K562 (cell line): ENCODE measurements at regions not wholly inside any gene's neighbourhood (a gene's known extent, or its start where the extent isn't known, plus 50 kb on each side); places are given as distances from the start of the nearest gene placed in this dataset.

Source experiments
- CBX8 ChIP-seq: fragments of 200-600 bp; sonication (generic); IDR thresholded peaks from 2 replicates; pipeline ENCODE4 v1.6.1; 2012; ENCODE audit warnings: borderline replicate concordance, mixed run types, low read depth, mild to moderate bottlenecking, moderate library complexity, mixed read lengths, low read length, control low read depth, inconsistent platforms; ENCODE audit not compliant: poor library complexity, severe bottlenecking; ENCODE audit errors: extremely low read depth
- CHD2 ChIP-seq: IDR thresholded peaks from 2 replicates; pipeline ENCODE4 v1.6.1; 2011; ENCODE audit warnings: low read depth, low read length
- CTCF ChIP-seq, 3 experiments: IDR thresholded peaks in 2 of 3; conservative IDR thresholded peaks in 1 of 3; 2 replicates each; pipeline ENCODE4 v1.5.1; 2011 to 2012; ENCODE audit warnings: low read length in 3 of 3, mild to moderate bottlenecking in 3 of 3, control low read depth in 2 of 3, improper control_type of control experiment in 1 of 3, inconsistent platforms in 1 of 3, low read depth in 1 of 3, mixed read lengths in 1 of 3, moderate library complexity in 1 of 3; ENCODE audit not compliant: insufficient read depth in 2 of 3
- E4F1 ChIP-seq: fragments of 250-450 bp; sonication (Bioruptor Pico); IDR thresholded peaks from 2 replicates; pipeline ENCODE4 v1.5.0; 2021; ENCODE audit warnings: mild to moderate bottlenecking, borderline replicate concordance
- EGR1 ChIP-seq: fragments of 450-650 bp; conservative IDR thresholded peaks from 2 replicates; pipeline ENCODE4 v1.6.1; 2017; ENCODE audit warnings: mild to moderate bottlenecking
- MYBL2 ChIP-seq, 2 experiments: fragments of 450-650 bp in 1 of 2; sonication (generic) in 1 of 2; formaldehyde crosslinking in 1 of 2; IDR thresholded peaks; 2 replicates each; pipeline versions ENCODE4 v1.6.1 to v1.8.1; 2017 to 2022; ENCODE audit warnings: borderline replicate concordance in 1 of 2, inconsistent platforms in 1 of 2, low read depth in 1 of 2, mild to moderate bottlenecking in 1 of 2, missing genetic modification reagents in 1 of 2, moderate library complexity in 1 of 2
- POLR2B ChIP-seq: fragments of 450-650 bp; IDR thresholded peaks from 2 replicates; pipeline ENCODE4 v1.6.1; 2018; ENCODE audit warnings: low read depth; ENCODE audit not compliant: partially characterized antibody
- TCF7 ChIP-seq: sonication (generic); IDR thresholded peaks from 2 replicates; pipeline ENCODE4 v1.6.1; 2016; ENCODE audit warnings: antibody characterized with exemption, borderline replicate concordance
- VEZF1 ChIP-seq: fragments of 200-800 bp; sonication (Bioruptor generic); IDR thresholded peaks from 2 replicates; pipeline ENCODE4 v1.6.1; 2017; ENCODE audit warnings: missing genetic modification characterization, missing compliant biosample characterization
- XRCC5 ChIP-seq: fragments of 200-400 bp; formaldehyde crosslinking; IDR thresholded peaks from 2 replicates; pipeline ENCODE4 v1.6.1; 2017; ENCODE audit warnings: low read depth, mild to moderate bottlenecking, low read length
- ZBTB7A ChIP-seq: IDR thresholded peaks from 2 replicates; pipeline ENCODE4 v1.6.1; 2011; ENCODE audit warnings: low read depth, mild to moderate bottlenecking, low read length, moderate library complexity, borderline replicate concordance; ENCODE audit not compliant: control insufficient read depth
- ZNF174 ChIP-seq: fragments of 250-450 bp; sonication (Bioruptor Pico); IDR thresholded peaks from 2 replicates; pipeline ENCODE4 v1.4.0; 2020; ENCODE audit warnings: mild to moderate bottlenecking
- ZNF347 ChIP-seq: fragments of 450-650 bp; formaldehyde crosslinking; IDR thresholded peaks from 2 replicates; pipeline ENCODE4 v1.4.0; 2020; ENCODE audit warnings: low read depth, mild to moderate bottlenecking, moderate library complexity
- ZNF592 ChIP-seq: fragments of 450-650 bp; IDR thresholded peaks from 2 replicates; pipeline ENCODE4 v1.6.1; 2017; ENCODE audit warnings: antibody characterized with exemption, mild to moderate bottlenecking
- ZNF77 ChIP-seq: fragments of 250-450 bp; sonication (Bioruptor Pico); IDR thresholded peaks from 2 replicates; pipeline ENCODE4 v1.5.0; 2020

GRCh38 chr6:147660334-147661311 is 152.1 kb downstream of the SAMD5 start (continued):
- TF ChIP-seq CHD2, result peak; percentile 99
- TF ChIP-seq EGR1, result peak; percentile 49
- peak in 1 of 3 experiments; percentile 22; a peak in 1 of 6 replicates for TF ChIP-seq CTCF (IDR thresholded peaks at IDR 0.05 in 2 of 3, conservative IDR thresholded peaks at IDR 0.05 in 1 of 3; ENCODE audit: insufficient read depth in 2 of 3, low read depth in 1 of 3, low read length in 3 of 3)
- TF ChIP-seq CBX8, result no peak
- no peak for TF ChIP-seq E4F1
- no peak for TF ChIP-seq ZNF174
- TF ChIP-seq ZNF347 (CRISPR knock-in tag), result 0 out of 2 replicates have a peak, but pooled peaks have one; percentile 40
- no peak for TF ChIP-seq TCF7
- peak; percentile 64 for TF ChIP-seq VEZF1
- TF ChIP-seq XRCC5, result 0 out of 2 replicates have a peak, but pooled peaks have one; percentile 26
- TF ChIP-seq POLR2B, result peak; percentile 91
- TF ChIP-seq ZBTB7A, result peak; percentile 73; the same call in 1 of the 2 replicates
- peak; percentile 34; the same call in 1 of the 2 replicates for TF ChIP-seq MYBL2 (IDR thresholded peaks at IDR 0.05; ENCODE audit: low read depth)
- no peak for TF ChIP-seq MYBL2 (CRISPR knock-in tag; IDR thresholded peaks at IDR 0.05; ENCODE audit: borderline replicate concordance)
- no peak for TF ChIP-seq ZNF77 (CRISPR knock-in tag)
- TF ChIP-seq ZNF592, result 0 out of 2 replicates have a peak, but pooled peaks have one; percentile 64
